K562 (cell line): ENCODE measurements at regions not wholly inside any gene's neighbourhood (a gene's known extent, or its start where the extent isn't known, plus 50 kb on each side); places are given as distances from the start of the nearest gene placed in this dataset.

Experiments used
- ATAC-seq: fragments of 200-7000 bp; cut with Tn5 transposase; 3 replicates; pipeline ENCODE4 v1.9.1; 2020; ENCODE audit warnings: moderate library complexity
- BruUV-seq: library from RNA; stranded (reverse); fragments of 400-500 nt; replicated peaks from 2 replicates; lab custom pipeline; 2021; lab: Mats Ljungman, UMichigan
- CTCF ChIA-PET: fragments of 300-600 bp; formaldehyde crosslinking; extraction: SDS; loops from one replicate; lab custom pipeline; 2021; ENCODE audit warnings: low intra/inter-chr PET ratio; lab: Yijun Ruan, JAX
- POLR2A ChIA-PET: fragments of 300-600, 350-650 bp; sonication (Branson Sonifier 250); formaldehyde crosslinking; extraction: SDS; loops from one replicate; lab custom pipeline; 2021; ENCODE audit warnings: antibody characterized with exemption, inconsistent platforms; lab: Yijun Ruan, JAX
- DNase-seq, 4 experiments: peaks; one replicate each; pipeline versions ENCODE4 v3.0.0 to v3.0.0-alpha.2; 2011 to 2018; ENCODE audit warnings: low spot score in 3 of 4, mixed read lengths in 3 of 4; ENCODE audit errors: extremely low read depth in 1 of 4
- FAIRE-seq: peaks from 2 replicates; lab custom pipeline; 2011; peaks lifted over from hg19 to GRCh38; lab: Jason Lieb, UNC
- H2AFZ ChIP-seq: 2 replicates; pipeline ENCODE4 v1.6.0; 2011; ENCODE audit warnings: low read depth, low read length, control low read depth, inconsistent platforms
- H3K27ac ChIP-seq: fragments of 200-600 bp; 3 replicates; pipeline ENCODE4 v1.8.0; 2011; ENCODE audit warnings: low read depth, mild to moderate bottlenecking, control low read depth, inconsistent platforms, low read length, moderate library complexity, mixed read lengths; ENCODE audit errors: extremely low read depth
- H3K27me3 ChIP-seq, 2 experiments: fragments of 300-600 bp in 1 of 2; 2 replicates in 1 of 2; 3 replicates in 1 of 2; pipeline versions ENCODE4 v1.6.0 to v1.8.0; 2011; ENCODE audit warnings: inconsistent platforms in 2 of 2, low read length in 2 of 2, mild to moderate bottlenecking in 1 of 2, mixed read lengths in 1 of 2, moderate library complexity in 1 of 2; ENCODE audit not compliant: control insufficient read depth in 2 of 2, insufficient read depth in 2 of 2
- H3K36me3 ChIP-seq: fragments of 300-600 bp; 3 replicates; pipeline ENCODE4 v1.8.0; 2011; ENCODE audit warnings: mild to moderate bottlenecking, low read length, inconsistent platforms; ENCODE audit not compliant: control insufficient read depth, insufficient read depth
- H3K4me1 ChIP-seq, 2 experiments: fragments of 200-600 bp in 1 of 2; replicated peaks in 1 of 2; 2 replicates in 1 of 2; 3 replicates in 1 of 2; pipeline versions ENCODE4 v1.5.1 to v1.8.0; 2011; ENCODE audit warnings: inconsistent platforms in 2 of 2, low read length in 2 of 2, mild to moderate bottlenecking in 1 of 2, mixed read lengths in 1 of 2, moderate library complexity in 1 of 2; ENCODE audit not compliant: control insufficient read depth in 2 of 2, insufficient read depth in 2 of 2
- H3K4me2 ChIP-seq: 2 replicates; pipeline ENCODE4 v1.6.1; 2011; ENCODE audit warnings: low read length, control low read depth, inconsistent platforms, mixed read lengths; ENCODE audit not compliant: insufficient read depth
- H3K4me3 ChIP-seq: fragments of 200-600 bp; sonication (generic), shearing (Covaris generic); 2 replicates; pipeline ENCODE4 v1.5.1; 2016; ENCODE audit warnings: control low read depth, inconsistent platforms
- H3K79me2 ChIP-seq: fragments of 200-600 bp; 3 replicates; pipeline ENCODE4 v1.8.0; 2011; ENCODE audit warnings: low read length, inconsistent platforms; ENCODE audit not compliant: control insufficient read depth, insufficient read depth
- H3K9ac ChIP-seq, 2 experiments: 2 replicates each; pipeline versions ENCODE4 v1.6.0 to v1.6.1; 2011; ENCODE audit warnings: low read depth in 2 of 2, low read length in 2 of 2, control low read depth in 1 of 2, inconsistent platforms in 1 of 2, mild to moderate bottlenecking in 1 of 2, mixed read lengths in 1 of 2; ENCODE audit not compliant: insufficient read depth in 1 of 2
- H3K9me1 ChIP-seq: one replicate; pipeline ENCODE4 v1.6.0; 2011; ENCODE audit warnings: inconsistent platforms, mild to moderate bottlenecking, low read length, moderate library complexity; ENCODE audit not compliant: control insufficient read depth, insufficient read depth
- H3K9me3 ChIP-seq: replicated peaks from 2 replicates; pipeline ENCODE4 v1.5.1; 2011; ENCODE audit warnings: low read depth, low read length, inconsistent platforms; ENCODE audit not compliant: control insufficient read depth, insufficient read depth
- H4K20me1 ChIP-seq: replicated peaks from 2 replicates; pipeline ENCODE4 v1.6.1; 2011; ENCODE audit warnings: low read length, inconsistent platforms, mixed read lengths; ENCODE audit not compliant: control insufficient read depth, insufficient read depth
- CBX5 ChIP-seq: IDR thresholded peaks from 2 replicates; pipeline ENCODE4 v1.6.1; 2014; ENCODE audit warnings: low read depth, borderline replicate concordance
- HLTF ChIP-seq: fragments of 450-650 bp; IDR thresholded peaks from 2 replicates; pipeline ENCODE4 v1.6.1; 2016
- HOXB6 ChIP-seq: fragments of 250-450 bp; sonication (Bioruptor Pico); IDR thresholded peaks from 2 replicates; pipeline ENCODE4 v1.5.1; 2022; ENCODE audit warnings: mild to moderate bottlenecking, borderline replicate concordance
- SREBF1 ChIP-seq: fragments of 150-350 bp; IDR thresholded peaks from 2 replicates; pipeline ENCODE4 v1.6.1; 2014; ENCODE audit warnings: antibody characterized with exemption, low read depth, low read length, borderline replicate concordance
- STAT5B ChIP-seq: fragments of 250-450 bp; sonication (Bioruptor Pico); IDR thresholded peaks from 2 replicates; pipeline ENCODE4 v1.8.0; 2021; ENCODE audit warnings: mild to moderate bottlenecking, inconsistent platforms
- ZBTB17 ChIP-seq: fragments of 450-650 bp; formaldehyde crosslinking; IDR thresholded peaks from 2 replicates; pipeline ENCODE4 v1.4.0; 2020; ENCODE audit warnings: mild to moderate bottlenecking
- ZNF311 ChIP-seq: fragments of 250-450 bp; sonication (Bioruptor Pico); IDR thresholded peaks from 2 replicates; pipeline ENCODE4 v1.4.0; 2020; ENCODE audit warnings: mild to moderate bottlenecking, moderate library complexity
- ZNF57 ChIP-seq: fragments of 450-650 bp; formaldehyde crosslinking; IDR thresholded peaks from 2 replicates; pipeline ENCODE4 v1.4.0; 2020; ENCODE audit warnings: mild to moderate bottlenecking, moderate library complexity
- ZNF75A ChIP-seq: fragments of 450-650 bp; formaldehyde crosslinking; IDR thresholded peaks from 2 replicates; pipeline ENCODE4 v1.4.0; 2020; ENCODE audit warnings: mild to moderate bottlenecking
- WGBS: fragments of 100-300 bp; shearing (Covaris generic); methylation state at CpG from one replicate; pipeline ENCODE4 v1.1.6; 2016; ENCODE audit warnings: low coverage, mixed read lengths; ENCODE audit not compliant: insufficient coverage; ENCODE audit errors: missing lambda C conversion rate; 5-methylcytosine and 5-hydroxymethylcytosine counted together
- in situ Hi-C: fragments of 300-500 bp; cut with MboI; formaldehyde crosslinking; loops from 4 replicates; pipeline ENCODE4 v1.15.0; 2018; ENCODE audit warnings: inconsistent platforms, mixed read lengths
- intact Hi-C: fragments of 100-400 bp; cut with micrococcal nuclease; formaldehyde crosslinking; loops from 2 replicates; pipeline ENCODE4 v1.14.2; 2022
- TF ChIP-seq, protein P1 (sequence below): fragments of 200-800 bp; sonication (Bioruptor generic); IDR thresholded peaks from 2 replicates; pipeline ENCODE4 v1.6.1; 2016; ENCODE audit warnings: missing genetic modification characterization, missing compliant biosample characterization

DNA sequence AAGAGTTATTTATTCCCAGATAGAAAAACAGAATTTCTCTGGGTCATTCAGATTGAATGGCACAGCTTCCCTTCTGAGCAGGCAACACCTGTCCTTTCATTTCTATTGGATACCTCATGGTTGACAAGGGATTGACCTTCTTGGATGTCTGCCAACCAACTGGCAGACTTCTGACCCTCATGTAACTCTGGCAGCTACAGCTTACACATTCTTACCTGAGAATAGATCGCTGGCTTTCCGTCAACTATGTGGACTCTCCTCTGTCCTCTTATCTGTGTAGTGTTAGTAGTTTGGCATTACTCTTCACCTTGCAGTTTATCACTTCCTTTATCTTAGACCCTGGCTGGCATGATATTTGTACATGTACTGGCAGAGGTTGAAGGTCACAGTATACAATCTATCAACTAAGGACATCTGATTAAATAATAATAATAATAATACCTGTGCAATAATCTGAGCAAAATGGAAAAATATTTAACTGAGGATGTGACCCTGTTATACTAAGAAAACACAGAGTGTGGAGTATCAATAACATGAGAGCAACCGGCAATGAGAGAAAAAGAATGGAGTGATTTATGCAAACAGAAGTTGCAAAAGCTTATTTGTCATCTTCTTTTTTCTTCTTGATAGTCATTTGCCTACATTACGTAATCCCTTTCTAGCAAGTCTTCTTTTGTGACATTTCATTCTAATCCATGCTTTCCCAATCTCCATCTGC, 1118.2 kb downstream of the ARAP2 start:
- H3K36me3 ChIP-seq = no peaks in the 10 kb centered on the region
- no peak overlapping the region for H3K4me2 ChIP-seq
- ChIA-PET CTCF (no interaction called here), POLR2A (no interaction called here)
- WGBS = 2% methylated on average over 4 of the region's 4 CpGs
- no peak overlapping the region for H2AFZ ChIP-seq
- intact Hi-C loops = no loop called here
- H3K4me1 ChIP-seq = no peaks in the 10 kb centered on the region
- no peaks in the 10 kb centered on the region for H3K9me3 ChIP-seq
- H4K20me1 ChIP-seq = no peaks in the 10 kb centered on the region
- H3K79me2 ChIP-seq = no peaks in the 10 kb centered on the region
- ATAC-seq (no peak), DNase-seq (no peak), FAIRE-seq (no peak)
- TF ChIP-seq, protein P1, sequence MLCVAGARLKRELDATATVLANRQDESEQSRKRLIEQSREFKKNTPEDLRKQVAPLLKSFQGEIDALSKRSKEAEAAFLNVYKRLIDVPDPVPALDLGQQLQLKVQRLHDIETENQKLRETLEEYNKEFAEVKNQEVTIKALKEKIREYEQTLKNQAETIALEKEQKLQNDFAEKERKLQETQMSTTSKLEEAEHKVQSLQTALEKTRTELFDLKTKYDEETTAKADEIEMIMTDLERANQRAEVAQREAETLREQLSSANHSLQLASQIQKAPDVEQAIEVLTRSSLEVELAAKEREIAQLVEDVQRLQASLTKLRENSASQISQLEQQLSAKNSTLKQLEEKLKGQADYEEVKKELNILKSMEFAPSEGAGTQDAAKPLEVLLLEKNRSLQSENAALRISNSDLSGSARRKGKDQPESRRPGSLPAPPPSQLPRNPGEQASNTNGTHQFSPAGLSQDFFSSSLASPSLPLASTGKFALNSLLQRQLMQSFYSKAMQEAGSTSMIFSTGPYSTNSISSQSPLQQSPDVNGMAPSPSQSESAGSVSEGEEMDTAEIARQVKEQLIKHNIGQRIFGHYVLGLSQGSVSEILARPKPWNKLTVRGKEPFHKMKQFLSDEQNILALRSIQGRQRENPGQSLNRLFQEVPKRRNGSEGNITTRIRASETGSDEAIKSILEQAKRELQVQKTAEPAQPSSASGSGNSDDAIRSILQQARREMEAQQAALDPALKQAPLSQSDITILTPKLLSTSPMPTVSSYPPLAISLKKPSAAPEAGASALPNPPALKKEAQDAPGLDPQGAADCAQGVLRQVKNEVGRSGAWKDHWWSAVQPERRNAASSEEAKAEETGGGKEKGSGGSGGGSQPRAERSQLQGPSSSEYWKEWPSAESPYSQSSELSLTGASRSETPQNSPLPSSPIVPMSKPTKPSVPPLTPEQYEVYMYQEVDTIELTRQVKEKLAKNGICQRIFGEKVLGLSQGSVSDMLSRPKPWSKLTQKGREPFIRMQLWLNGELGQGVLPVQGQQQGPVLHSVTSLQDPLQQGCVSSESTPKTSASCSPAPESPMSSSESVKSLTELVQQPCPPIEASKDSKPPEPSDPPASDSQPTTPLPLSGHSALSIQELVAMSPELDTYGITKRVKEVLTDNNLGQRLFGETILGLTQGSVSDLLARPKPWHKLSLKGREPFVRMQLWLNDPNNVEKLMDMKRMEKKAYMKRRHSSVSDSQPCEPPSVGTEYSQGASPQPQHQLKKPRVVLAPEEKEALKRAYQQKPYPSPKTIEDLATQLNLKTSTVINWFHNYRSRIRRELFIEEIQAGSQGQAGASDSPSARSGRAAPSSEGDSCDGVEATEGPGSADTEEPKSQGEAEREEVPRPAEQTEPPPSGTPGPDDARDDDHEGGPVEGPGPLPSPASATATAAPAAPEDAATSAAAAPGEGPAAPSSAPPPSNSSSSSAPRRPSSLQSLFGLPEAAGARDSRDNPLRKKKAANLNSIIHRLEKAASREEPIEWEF (CRISPR knock-in tag) = no peak
- TF ChIP-seq STAT5B (CRISPR knock-in tag) (no peak), ZBTB17 (CRISPR knock-in tag) (no peak), CBX5 (no peak), SREBF1 (no peak), ZNF311 (CRISPR knock-in tag) (no peak), ZNF57 (CRISPR knock-in tag) (no peak), HLTF (no peak), ZNF75A (no peak), HOXB6 (no peak)
- H3K4me3 ChIP-seq = no peak overlapping the region
- no peak overlapping the region for H3K27ac ChIP-seq
- H3K9ac ChIP-seq = no peak overlapping the region
- in situ Hi-C loops = no loop called here
- no TSS peak for BruUV-seq
- no peaks in the 10 kb centered on the region for H3K27me3 ChIP-seq
- no peaks in the 10 kb centered on the region for H3K9me1 ChIP-seq
